ENCODE measurements at regions not wholly inside any gene's neighbourhood (a gene's known extent, or its start where the extent isn't known, plus 50 kb on each side); places are given as distances from the start of the nearest gene placed in this dataset.

GRCh38 chr2:3051266-3051665 is 326.4 kb downstream of the EIPR1 start:
- no peak overlapping the region for H3K4me3 ChIP-seq (ENCODE audit: low read depth, poor library complexity, severe bottlenecking)
- peak in 1 of 2 donors; percentile 13 for DNase-seq (ENCODE audit: low spot score in 2 of 2)
- intact Hi-C loops (cut with DNase I; ENCODE audit: low total_unique reads), result no loop called here
- TF ChIP-seq CTCF (IDR thresholded peaks at IDR 0.05) (no peak), POLR2A (IDR thresholded peaks at IDR 0.05) (no peak)
- 52 to 60% methylated on average over 5 of the region's 5 CpGs for WGBS, 2 donors

- peak in 1 of 2 donors; percentile 60 for DNase-seq (ENCODE audit: low spot score in 2 of 2)
- H3K4me3 ChIP-seq (ENCODE audit: low read depth, poor library complexity, severe bottlenecking), result no peak overlapping the region
- WGBS, 2 donors, result 73 to 74% methylated on average over 14 of the region's 14 CpGs
- intact Hi-C loops (cut with DNase I; ENCODE audit: low total_unique reads), result no loop called here
- TF ChIP-seq CTCF (IDR thresholded peaks at IDR 0.05) (no peak), POLR2A (IDR thresholded peaks at IDR 0.05) (no peak)
Measured at GRCh38 chr2:3046170-3046865, 331.3 kb downstream of the EIPR1 start.

- no peak for TF ChIP-seq POLR2A (IDR thresholded peaks at IDR 0.05)
- TF ChIP-seq CTCF (IDR thresholded peaks at IDR 0.05), result no peak
- no peak overlapping the region for H3K4me3 ChIP-seq (ENCODE audit: low read depth, poor library complexity, severe bottlenecking)
- intact Hi-C loops (cut with DNase I; ENCODE audit: low total_unique reads), result no loop called here
- 93% methylated on average over 10 of the region's 10 CpGs for WGBS, 2 donors
- DNase-seq (ENCODE audit: low spot score in 2 of 2), result peak in 1 of 2 donors; percentile 34
Measured at GRCh38 chr2:3045318-3045921, 332.2 kb downstream of the EIPR1 start.

GRCh38 chr2:3044587-3045317 is 332.9 kb downstream of the EIPR1 start:
- 87 to 89% methylated on average over 15 of the region's 15 CpGs for WGBS, 2 donors
- intact Hi-C loops (cut with DNase I; ENCODE audit: low total_unique reads), result no loop called here
- no peak for TF ChIP-seq POLR2A (IDR thresholded peaks at IDR 0.05)
- no peak for TF ChIP-seq CTCF (IDR thresholded peaks at IDR 0.05)
- no peak for DNase-seq (ENCODE audit: low spot score in 2 of 2)
- H3K4me3 ChIP-seq (ENCODE audit: low read depth, poor library complexity, severe bottlenecking), result no peak overlapping the region

- WGBS, 2 donors, result 87 to 88% methylated on average over 8 of the region's 8 CpGs
- intact Hi-C loops (cut with DNase I; ENCODE audit: low total_unique reads), result no loop called here
- DNase-seq (ENCODE audit: low spot score in 2 of 2), result peak in 1 of 2 donors; percentile 70
- no peak overlapping the region for H3K4me3 ChIP-seq (ENCODE audit: low read depth, poor library complexity, severe bottlenecking)
- TF ChIP-seq CTCF (IDR thresholded peaks at IDR 0.05) (no peak), POLR2A (IDR thresholded peaks at IDR 0.05) (no peak)
Measured at GRCh38 chr2:3043726-3044125, 333.9 kb downstream of the EIPR1 start.

All from lower leg skin (tissue), 4 donors.